IMR-90 (cell line): ENCODE measurements at regions not wholly inside any gene's neighbourhood (a gene's known extent, or its start where the extent isn't known, plus 50 kb on each side); places are given as distances from the start of the nearest gene placed in this dataset.

Experiments used
- ATAC-seq: fragments of 200-7000 bp; cut with Tn5 transposase; 2 replicates; pipeline ENCODE4 v1.9.1; 2020; ENCODE audit warnings: low read depth, mild to moderate bottlenecking, moderate library complexity
- BruUV-seq: library from RNA; stranded (reverse); fragments of 400-500 nt; replicated peaks from 2 replicates; lab custom pipeline; 2021; lab: Mats Ljungman, UMichigan
- CTCF ChIA-PET: fragments of 300-600 bp; formaldehyde crosslinking; extraction: SDS; loops from one replicate; lab custom pipeline; 2021; ENCODE audit warnings: antibody characterized with exemption; lab: Yijun Ruan, JAX
- POLR2A ChIA-PET: fragments of 300-600 bp; sonication (Branson Sonifier 250); formaldehyde crosslinking; loops from one replicate; lab custom pipeline; 2022; ENCODE audit warnings: antibody characterized with exemption; ENCODE audit not compliant: unreplicated experiment; lab: Charles Lee
- DNase-seq: peaks from one replicate; pipeline ENCODE4 v3.0.0; 2013
- H2AFZ ChIP-seq: replicated peaks from 2 replicates; pipeline ENCODE3; 2013; ENCODE audit warnings: low read length, mild to moderate bottlenecking; ENCODE audit not compliant: poor library complexity
- H2AK5ac ChIP-seq: 2 replicates; pipeline ENCODE4 v1.6.1; 2013; ENCODE audit warnings: low read depth, low read length, inconsistent platforms
- H2AK9ac ChIP-seq: replicated peaks from 2 replicates; pipeline ENCODE3; 2013; ENCODE audit warnings: mild to moderate bottlenecking, low read depth, low read length, moderate library complexity; ENCODE audit not compliant: poor library complexity
- H2BK120ac ChIP-seq: 2 replicates; pipeline ENCODE4 v1.6.1; 2013; ENCODE audit warnings: low read depth, low read length, inconsistent platforms
- H2BK15ac ChIP-seq: 3 replicates; pipeline ENCODE4 v1.6.1; 2013; ENCODE audit warnings: low read depth, low read length, inconsistent platforms
- H2BK20ac ChIP-seq: 2 replicates; pipeline ENCODE4 v1.6.1; 2013; ENCODE audit warnings: low read depth, mild to moderate bottlenecking, inconsistent platforms, low read length, moderate library complexity
- H2BK5ac ChIP-seq: 2 replicates; pipeline ENCODE4 v1.6.1; 2013; ENCODE audit warnings: mild to moderate bottlenecking, low read depth, low read length, inconsistent platforms; ENCODE audit not compliant: poor library complexity, severe bottlenecking
- H3K14ac ChIP-seq: replicated peaks from 2 replicates; pipeline ENCODE4 v1.6.1; 2013; ENCODE audit warnings: low read depth, low read length, inconsistent platforms
- H3K18ac ChIP-seq: 2 replicates; pipeline ENCODE4 v1.6.1; 2013; ENCODE audit warnings: low read depth, low read length, control low read depth
- H3K23ac ChIP-seq: 2 replicates; pipeline ENCODE4 v1.6.1; 2013; ENCODE audit warnings: low read depth, low read length, inconsistent platforms
- H3K27ac ChIP-seq: 2 replicates; pipeline ENCODE4 v1.5.1; 2013; ENCODE audit warnings: mild to moderate bottlenecking, control low read depth, low read length; ENCODE audit not compliant: insufficient read depth
- H3K27me3 ChIP-seq: 2 replicates; pipeline ENCODE4 v1.6.1; 2013; ENCODE audit warnings: low read length; ENCODE audit not compliant: control insufficient read depth, insufficient read depth
- H3K36me3 ChIP-seq: 2 replicates; pipeline ENCODE4 v1.6.1; 2013; ENCODE audit warnings: low read length, mixed read lengths; ENCODE audit not compliant: control insufficient read depth, insufficient read depth
- H3K4ac ChIP-seq: 2 replicates; pipeline ENCODE4 v1.6.1; 2013; ENCODE audit warnings: low read depth, low read length, inconsistent platforms
- H3K4me1 ChIP-seq: 2 replicates; pipeline ENCODE4 v1.6.1; 2013; ENCODE audit warnings: low read length, mixed read lengths; ENCODE audit not compliant: control insufficient read depth, insufficient read depth
- H3K4me2 ChIP-seq: 2 replicates; pipeline ENCODE4 v1.6.1; 2013; ENCODE audit warnings: low read depth, mild to moderate bottlenecking, control low read depth, low read length, moderate library complexity
- H3K4me3 ChIP-seq: 2 replicates; pipeline ENCODE4 v1.5.1; 2013; ENCODE audit warnings: low read depth, mild to moderate bottlenecking, control low read depth, low read length, moderate library complexity; ENCODE audit not compliant: insufficient read depth
- H3K56ac ChIP-seq: 2 replicates; pipeline ENCODE4 v1.6.1; 2013; ENCODE audit warnings: low read length, inconsistent platforms; ENCODE audit not compliant: insufficient read depth; ENCODE audit errors: extremely low read depth
- H3K79me1 ChIP-seq, 2 experiments: 2 replicates each; pipeline ENCODE4 v1.6.1; 2013; ENCODE audit warnings: low read length in 2 of 2, inconsistent platforms in 1 of 2, low read depth in 1 of 2
- H3K9ac ChIP-seq: 2 replicates; pipeline ENCODE4 v1.6.1; 2013; ENCODE audit warnings: low read depth, low read length, control low read depth
- H3K9me1 ChIP-seq: 2 replicates; pipeline ENCODE4 v1.6.1; 2013; ENCODE audit warnings: low read length, inconsistent platforms; ENCODE audit not compliant: insufficient read depth
- H3K9me3 ChIP-seq: 2 replicates; pipeline ENCODE4 v1.6.1; 2013; ENCODE audit warnings: low read length; ENCODE audit not compliant: control insufficient read depth, insufficient read depth
- H4K20me1 ChIP-seq: 2 replicates; pipeline ENCODE4 v1.6.1; 2013; ENCODE audit warnings: low read length, inconsistent platforms; ENCODE audit not compliant: insufficient read depth
- H4K5ac ChIP-seq: 2 replicates; pipeline ENCODE4 v1.6.1; 2013; ENCODE audit warnings: mild to moderate bottlenecking, low read depth, low read length, control low read depth
- H4K8ac ChIP-seq, 2 experiments: 2 replicates each; pipeline ENCODE4 v1.6.1; 2013; ENCODE audit warnings: low read depth in 2 of 2, low read length in 2 of 2, control low read depth in 1 of 2, inconsistent platforms in 1 of 2
- H4K91ac ChIP-seq: 2 replicates; pipeline ENCODE4 v1.6.1; 2013; ENCODE audit warnings: low read depth, low read length, inconsistent platforms; ENCODE audit not compliant: insufficient read depth
- CEBPB ChIP-seq: IDR thresholded peaks from 2 replicates; pipeline ENCODE4 v1.6.1; 2012; ENCODE audit warnings: low read depth, low read length, improper control_type of control experiment
- CHD1 ChIP-seq: IDR thresholded peaks from 2 replicates; pipeline ENCODE4 v1.6.1; 2012; ENCODE audit warnings: low read depth, low read length, improper control_type of control experiment
- FOS ChIP-seq: fragments of 150-350 bp; IDR thresholded peaks from 2 replicates; pipeline ENCODE4 v1.6.1; 2016; ENCODE audit warnings: low read depth, low read length
- MAZ ChIP-seq: IDR thresholded peaks from 2 replicates; pipeline ENCODE4 v1.6.1; 2012; ENCODE audit warnings: low read depth, mild to moderate bottlenecking, low read length, improper control_type of control experiment, moderate library complexity, borderline replicate concordance
- MXI1 ChIP-seq: IDR thresholded peaks from 2 replicates; pipeline ENCODE4 v1.6.1; 2012; ENCODE audit warnings: low read depth, mild to moderate bottlenecking, low read length, moderate library complexity, borderline replicate concordance
- RCOR1 ChIP-seq: IDR thresholded peaks from 2 replicates; pipeline ENCODE4 v1.6.1; 2012; ENCODE audit warnings: mild to moderate bottlenecking, low read length, improper control_type of control experiment; ENCODE audit not compliant: insufficient replicate concordance
- RFX5 ChIP-seq: IDR thresholded peaks from 2 replicates; pipeline ENCODE4 v1.8.0; 2012; ENCODE audit warnings: low read depth, mild to moderate bottlenecking, low read length, moderate library complexity
- WGBS, 2 experiments: methylation state at CpG; one replicate each; pipeline versions ENCODE4 v1.1.5 to v1.1.7; 2013; ENCODE audit warnings: missing lambda C conversion rate in 2 of 2; ENCODE audit not compliant: insufficient read length in 1 of 2; ENCODE audit errors: extremely low coverage in 2 of 2; 5-methylcytosine and 5-hydroxymethylcytosine counted together
- dilution Hi-C: fragments of 300-500 bp; cut with HindIII; formaldehyde crosslinking; loops from one replicate; pipeline ENCODE4 v1.14.3; 2018; ENCODE audit warnings: low sequenced_read_pairs; ENCODE audit not compliant: unreplicated experiment
- in situ Hi-C: fragments of 300-500 bp; cut with MboI; formaldehyde crosslinking; loops from 3 replicates; pipeline ENCODE4 v1.14.3; 2019; ENCODE audit warnings: low sequenced_read_pairs, inconsistent platforms, mixed read lengths
- intact Hi-C: fragments of 100-400 bp; cut with micrococcal nuclease; formaldehyde crosslinking; loops from 2 replicates; pipeline ENCODE4 v1.10.0; 2022
- TF ChIP-seq, protein P1 (sequence below): fragments of 150-350 bp; IDR thresholded peaks from 2 replicates; pipeline ENCODE4 v1.6.1; 2017; ENCODE audit warnings: mild to moderate bottlenecking, antibody characterized with exemption, low read length, low read depth

DNA sequence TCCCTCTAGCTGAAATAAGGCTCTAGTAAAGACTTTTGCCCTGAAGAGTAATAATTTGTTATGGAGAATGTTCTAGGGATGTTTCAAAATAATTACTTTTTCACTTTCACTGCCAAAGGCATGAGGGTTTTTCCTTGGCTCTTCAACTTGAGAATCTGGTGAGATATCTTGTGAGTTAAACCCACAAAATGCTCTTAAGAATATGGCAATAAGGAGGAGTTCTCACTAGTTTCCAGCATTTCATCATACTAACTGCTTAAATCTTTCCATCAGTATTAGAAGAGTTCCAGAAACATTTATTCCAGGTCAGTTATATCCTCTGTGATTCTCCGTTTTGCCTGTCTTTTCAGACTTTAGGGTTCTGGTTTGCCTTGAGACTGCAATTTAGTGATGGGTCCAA is 785.6 kb upstream of the GJE1 start:
- intact Hi-C loops = no loop called here
- CTCF ChIA-PET = no interaction called here

More for the DNA sequence above, 785.6 kb upstream of the GJE1 start:
- Histone ChIP-seq H3K4me1 (no peaks in the 10 kb centered on the region), H2AK9ac (no peak overlapping the region), H3K4me2 (no peak overlapping the region), H3K36me3 (no peaks in the 10 kb centered on the region), H3K79me1 (no peaks in the 10 kb centered on the region), H4K20me1 (no peaks in the 10 kb centered on the region), H2BK20ac (no peak overlapping the region), H3K18ac (no peak overlapping the region), H3K4ac (no peak overlapping the region), H2AFZ (no peak overlapping the region), H3K27ac (no peak overlapping the region), H2BK15ac (no peak overlapping the region), H3K14ac (no peak overlapping the region), H4K8ac (no peak overlapping the region), H3K9me3 (no peaks in the 10 kb centered on the region), H2BK5ac (no peak overlapping the region), H3K56ac (no peak overlapping the region), H3K4me3 (no peak overlapping the region), H2BK120ac (no peak overlapping the region), H4K91ac (no peak overlapping the region), H4K5ac (no peak overlapping the region), H3K23ac (no peak overlapping the region), H3K9me1 (no peaks in the 10 kb centered on the region), H3K27me3 (no peaks in the 10 kb centered on the region), H2AK5ac (no peak overlapping the region), H3K9ac (no peak overlapping the region)
- no TSS peak for BruUV-seq
- no peak for TF ChIP-seq RCOR1
- TF ChIP-seq RFX5 = no peak
- TF ChIP-seq CHD1 = no peak
- TF ChIP-seq, protein P1, sequence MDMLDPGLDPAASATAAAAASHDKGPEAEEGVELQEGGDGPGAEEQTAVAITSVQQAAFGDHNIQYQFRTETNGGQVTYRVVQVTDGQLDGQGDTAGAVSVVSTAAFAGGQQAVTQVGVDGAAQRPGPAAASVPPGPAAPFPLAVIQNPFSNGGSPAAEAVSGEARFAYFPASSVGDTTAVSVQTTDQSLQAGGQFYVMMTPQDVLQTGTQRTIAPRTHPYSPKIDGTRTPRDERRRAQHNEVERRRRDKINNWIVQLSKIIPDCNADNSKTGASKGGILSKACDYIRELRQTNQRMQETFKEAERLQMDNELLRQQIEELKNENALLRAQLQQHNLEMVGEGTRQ = no peak
- no peak for TF ChIP-seq MXI1
- TF ChIP-seq CEBPB = no peak
- TF ChIP-seq MAZ = no peak
- TF ChIP-seq FOS = no peak
- no CpG with 5 or more reads among the region's 1 CpG for WGBS, 2 experiments
- in situ Hi-C loops = no loop called here
- DNase-seq (no peak), ATAC-seq (no peak)
- POLR2A ChIA-PET = no interaction called here
- dilution Hi-C loops = no loop called here
